ENCODE measurements at regions not wholly inside any gene's neighbourhood (a gene's known extent, or its start where the extent isn't known, plus 50 kb on each side); places are given as distances from the start of the nearest gene placed in this dataset.

DNA sequence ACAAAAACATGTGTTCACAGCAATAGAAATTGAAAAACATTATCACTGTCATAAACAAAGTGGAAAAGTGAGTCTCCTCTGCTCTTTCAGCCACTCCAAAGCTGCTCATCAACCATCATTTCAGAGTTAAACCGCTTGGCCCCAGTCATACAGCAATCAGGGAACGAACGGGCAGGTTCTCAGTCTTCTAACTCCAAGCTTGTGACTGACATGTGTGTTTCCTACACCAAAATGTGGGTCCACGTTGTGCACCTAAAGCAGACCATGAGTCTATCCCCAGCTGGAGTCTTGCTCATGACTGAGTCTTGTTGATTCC lies 582.6 kb upstream of the ID2 start:
- ChIA-PET RAD21 (ENCODE audit: low non-redundant PET in 1 of 2, low total read pairs in 2 of 2, uncharacterized antibody in 2 of 2, unreplicated experiment in 2 of 2) (no interaction called here), POLR2A (no interaction called here), CTCF (no interaction called here)
- H3K79me2 ChIP-seq (ENCODE audit: insufficient read depth, low read length) = no peaks in the 10 kb centered on the region
- H3K9ac ChIP-seq (ENCODE audit: low read length) = no peak overlapping the region
- no peak overlapping the region for H3K27ac ChIP-seq (ENCODE audit: low read depth, low read length)
- H3K4me1 ChIP-seq (ENCODE audit: control insufficient read depth in 1 of 2, insufficient read depth in 2 of 2, low read length in 2 of 2) = no peaks in the 10 kb centered on the region
- no peaks in the 10 kb centered on the region for H3K9me3 ChIP-seq (ENCODE audit: control insufficient read depth in 1 of 2, insufficient read depth in 1 of 2, low read depth in 1 of 2, low read length in 2 of 2)
- 0 out of 2 replicates have a peak, but pooled peaks cover 5% of the 10 kb centered on the region for H3K27me3 ChIP-seq (ENCODE audit: insufficient read depth, low read length)
- no peak for DNase-seq (ENCODE audit: low read depth, low spot score)
- intact Hi-C loops (cut with micrococcal nuclease) = no loop called here
- H4K20me1 ChIP-seq (ENCODE audit: insufficient read depth) = no peaks in the 10 kb centered on the region
- H3K36me3 ChIP-seq (ENCODE audit: control insufficient read depth in 1 of 2, insufficient read depth in 2 of 2, low read length in 2 of 2) = no peaks in the 10 kb centered on the region
- no peaks in the 10 kb centered on the region for H3K9me2 ChIP-seq (ENCODE audit: insufficient read depth)
- ATAC-seq = no peak
- BruUV-seq (replicated peaks) = no TSS peak
- no peak overlapping the region for H3K4me3 ChIP-seq (replicated peaks in 1 of 2; ENCODE audit: low read depth in 1 of 2, low read length in 2 of 2)
- no peak overlapping the region for H2AFZ ChIP-seq (ENCODE audit: low read depth, low read length, poor library complexity, severe bottlenecking)
- no peak for TF ChIP-seq POLR2A (IDR thresholded peaks at IDR 0.05; ENCODE audit: borderline replicate concordance, extremely low read depth, insufficient read depth, insufficient read length)
- TF ChIP-seq CBX3 (IDR thresholded peaks at IDR 0.05; ENCODE audit: low read depth) = no peak
- no peak for TF ChIP-seq YY1 (IDR thresholded peaks at IDR 0.05; ENCODE audit: extremely low read depth, insufficient replicate concordance, low read depth, low read length)
- TF ChIP-seq EZH2phosphoT487 (IDR thresholded peaks at IDR 0.05; ENCODE audit: borderline replicate concordance) = no peak
- TF ChIP-seq TCF7L2 (IDR thresholded peaks at IDR 0.05; ENCODE audit: borderline replicate concordance, extremely low read depth, insufficient read depth, insufficient read length) = no peak
- no peak for TF ChIP-seq ZNF274 (IDR thresholded peaks at IDR 0.05; ENCODE audit: low read depth, low read length)
- no peak for TF ChIP-seq FOSL1 (IDR thresholded peaks at IDR 0.05; ENCODE audit: low read depth)
- no peak for TF ChIP-seq SIN3A (IDR thresholded peaks at IDR 0.05; ENCODE audit: low read depth)
- no peak for TF ChIP-seq POLR2AphosphoS5 (IDR thresholded peaks at IDR 0.05; ENCODE audit: low read depth, low read length)
- TF ChIP-seq, protein P1, sequence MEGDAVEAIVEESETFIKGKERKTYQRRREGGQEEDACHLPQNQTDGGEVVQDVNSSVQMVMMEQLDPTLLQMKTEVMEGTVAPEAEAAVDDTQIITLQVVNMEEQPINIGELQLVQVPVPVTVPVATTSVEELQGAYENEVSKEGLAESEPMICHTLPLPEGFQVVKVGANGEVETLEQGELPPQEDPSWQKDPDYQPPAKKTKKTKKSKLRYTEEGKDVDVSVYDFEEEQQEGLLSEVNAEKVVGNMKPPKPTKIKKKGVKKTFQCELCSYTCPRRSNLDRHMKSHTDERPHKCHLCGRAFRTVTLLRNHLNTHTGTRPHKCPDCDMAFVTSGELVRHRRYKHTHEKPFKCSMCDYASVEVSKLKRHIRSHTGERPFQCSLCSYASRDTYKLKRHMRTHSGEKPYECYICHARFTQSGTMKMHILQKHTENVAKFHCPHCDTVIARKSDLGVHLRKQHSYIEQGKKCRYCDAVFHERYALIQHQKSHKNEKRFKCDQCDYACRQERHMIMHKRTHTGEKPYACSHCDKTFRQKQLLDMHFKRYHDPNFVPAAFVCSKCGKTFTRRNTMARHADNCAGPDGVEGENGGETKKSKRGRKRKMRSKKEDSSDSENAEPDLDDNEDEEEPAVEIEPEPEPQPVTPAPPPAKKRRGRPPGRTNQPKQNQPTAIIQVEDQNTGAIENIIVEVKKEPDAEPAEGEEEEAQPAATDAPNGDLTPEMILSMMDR (IDR thresholded peaks at IDR 0.05 in 2 of 3, conservative IDR thresholded peaks at IDR 0.05 in 1 of 3; ENCODE audit: borderline replicate concordance in 1 of 3, insufficient read depth in 1 of 3, low read depth in 2 of 3, low read length in 2 of 3) = no peak
- no peak for TF ChIP-seq ELF1 (IDR thresholded peaks at IDR 0.05; ENCODE audit: borderline replicate concordance, low read depth)
- TF ChIP-seq, protein P2, sequence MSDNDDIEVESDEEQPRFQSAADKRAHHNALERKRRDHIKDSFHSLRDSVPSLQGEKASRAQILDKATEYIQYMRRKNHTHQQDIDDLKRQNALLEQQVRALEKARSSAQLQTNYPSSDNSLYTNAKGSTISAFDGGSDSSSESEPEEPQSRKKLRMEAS (IDR thresholded peaks at IDR 0.05) = no peak
- no peak overlapping the region for H3K4me2 ChIP-seq (ENCODE audit: low read length)
